NCI-H2107 treated with DMSO at 0.1 percent for 48 hours (cell line): ENCODE measurements at regions not wholly inside any gene's neighbourhood (a gene's known extent, or its start where the extent isn't known, plus 50 kb on each side); places are given as distances from the start of the nearest gene placed in this dataset.

Experiments
- DNase-seq: peaks from one replicate; lab custom pipeline; 2025; ENCODE audit not compliant: unreplicated experiment; lab: John Stamatoyannopoulos, UW

DNA sequence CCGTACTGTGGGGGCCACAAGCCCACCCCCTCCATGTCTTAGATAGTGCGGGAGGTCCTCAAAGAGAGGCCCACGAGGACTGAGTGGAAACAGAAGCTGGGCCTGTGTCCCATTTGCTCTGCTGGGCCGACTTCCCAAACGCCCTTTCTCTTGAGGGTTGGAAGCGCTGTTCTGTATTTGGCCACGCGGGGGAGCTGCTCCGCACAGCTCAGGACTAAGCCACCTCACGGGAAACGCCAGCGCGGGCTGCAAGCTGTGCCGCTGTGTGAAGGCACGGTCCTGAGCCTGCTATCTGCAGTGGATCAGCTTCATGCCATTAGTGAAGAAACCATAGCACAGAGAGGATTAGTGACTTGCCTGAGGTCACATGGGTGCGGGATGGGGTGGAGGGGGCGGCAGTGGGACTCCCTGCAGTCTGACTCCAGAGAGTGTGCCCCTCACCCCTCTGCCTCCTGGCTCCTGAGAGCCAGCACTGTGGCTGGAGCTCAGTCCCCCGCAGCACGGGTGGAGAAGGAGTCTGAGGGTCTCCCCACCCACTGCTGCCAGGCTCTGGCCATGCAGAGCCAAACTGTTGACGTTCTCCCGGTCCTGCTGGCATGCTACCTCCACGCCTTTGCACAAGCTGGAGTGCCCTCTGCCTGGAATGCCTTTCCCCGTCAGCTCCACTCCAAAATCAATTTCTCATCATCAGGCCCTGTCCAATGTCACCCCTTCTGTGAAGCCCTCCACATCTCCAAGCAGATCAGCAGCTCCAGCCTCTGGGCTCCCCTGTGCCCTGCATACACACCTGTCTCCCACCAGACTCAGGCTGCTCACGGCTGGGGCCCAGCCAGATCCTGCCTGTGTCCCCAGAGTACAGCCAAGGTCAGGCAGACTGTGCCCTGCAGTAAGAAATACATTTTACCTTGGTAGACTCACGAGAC lies 51.5 kb upstream of the LRRC32 start:
- DNase-seq, result peak; percentile 41

DNA sequence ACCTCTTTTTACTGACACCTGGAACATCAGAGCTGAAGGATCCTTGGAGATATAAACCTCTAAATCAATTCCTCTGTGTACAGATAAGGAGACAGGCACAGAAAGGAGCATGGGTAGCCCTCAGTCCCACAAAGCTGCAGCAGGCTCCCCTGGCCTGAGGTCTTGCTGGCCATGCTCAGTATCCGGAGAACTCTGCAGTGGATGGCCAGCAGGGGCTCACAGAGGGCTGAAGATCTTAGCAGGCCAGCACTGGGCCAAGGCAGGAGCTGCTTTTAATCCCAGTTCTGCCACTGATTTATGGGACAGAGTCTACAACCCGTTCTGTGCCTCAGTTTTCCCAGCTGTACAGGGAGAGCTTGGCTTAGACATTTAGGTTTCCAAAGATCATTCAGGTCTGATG lies 52.6 kb upstream of the LRRC32 start:
- DNase-seq, result no peak

DNA sequence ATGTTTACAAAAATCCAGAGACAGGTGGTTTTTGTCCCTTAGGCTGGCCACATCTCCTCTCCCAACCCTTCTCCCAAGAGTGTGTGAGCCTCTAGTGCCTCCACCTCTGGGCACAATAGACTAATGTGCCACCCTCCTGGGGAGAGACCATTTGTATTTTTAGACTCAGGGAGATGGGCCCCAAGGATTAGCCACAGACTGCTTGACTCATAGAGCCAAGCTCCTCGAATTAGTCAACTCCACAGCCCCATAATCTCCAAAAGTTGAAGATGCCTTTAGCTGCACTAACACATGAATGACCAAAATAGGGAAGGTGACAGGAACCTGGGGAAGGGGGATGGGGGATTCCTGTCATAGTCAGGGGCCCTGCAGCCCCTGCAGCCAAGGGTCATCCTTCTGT lies 53.0 kb upstream of the LRRC32 start:
- no peak for DNase-seq

DNA sequence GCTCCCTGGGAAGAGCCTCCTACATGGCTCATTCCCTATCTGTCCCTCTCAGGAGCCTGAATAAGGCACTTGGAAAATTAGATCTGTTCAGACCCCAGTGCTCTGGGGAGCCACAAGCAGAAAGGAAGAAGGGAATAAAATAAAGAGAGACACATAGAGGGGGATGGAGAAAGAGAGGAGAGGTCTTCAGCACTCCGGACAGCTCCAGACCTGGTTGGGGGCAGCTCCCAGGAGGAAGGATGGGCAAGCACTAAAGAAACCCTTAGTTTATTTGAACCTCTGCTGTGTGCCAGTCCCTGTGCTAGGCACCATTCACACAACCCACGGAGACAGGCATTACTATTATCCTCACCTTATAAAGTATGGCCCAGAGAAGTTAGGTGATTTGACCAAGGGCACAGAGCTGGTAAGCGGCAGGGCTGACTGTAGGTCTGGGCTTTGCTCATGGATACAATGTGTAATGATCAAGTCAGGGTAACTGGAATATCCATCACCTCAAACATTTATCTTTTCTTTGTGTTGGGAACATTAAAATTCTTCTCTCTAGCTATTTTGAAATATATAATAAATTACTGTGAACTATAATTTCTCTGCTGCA lies 53.7 kb upstream of the LRRC32 start:
- DNase-seq, result no peak

DNA sequence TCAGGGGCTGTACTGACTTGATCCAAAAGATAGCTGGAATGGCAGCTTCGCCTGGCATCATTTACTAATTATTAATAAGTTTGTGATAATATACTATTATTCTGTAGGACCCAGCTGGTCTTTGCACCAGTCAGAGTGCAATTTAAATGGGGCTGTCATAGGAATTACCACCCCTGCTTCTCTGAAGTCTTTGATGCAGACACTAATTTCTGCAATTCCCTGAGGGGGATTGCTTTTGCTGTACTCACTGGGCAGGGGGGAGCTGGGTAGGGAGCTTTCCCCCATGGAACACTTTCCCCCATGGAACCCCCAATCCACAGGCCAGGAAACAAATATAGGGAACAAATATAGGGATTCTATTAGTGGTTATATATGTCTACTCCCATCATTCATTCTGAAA lies 54.9 kb upstream of the TSKU start:
- DNase-seq, result no peak

DNA sequence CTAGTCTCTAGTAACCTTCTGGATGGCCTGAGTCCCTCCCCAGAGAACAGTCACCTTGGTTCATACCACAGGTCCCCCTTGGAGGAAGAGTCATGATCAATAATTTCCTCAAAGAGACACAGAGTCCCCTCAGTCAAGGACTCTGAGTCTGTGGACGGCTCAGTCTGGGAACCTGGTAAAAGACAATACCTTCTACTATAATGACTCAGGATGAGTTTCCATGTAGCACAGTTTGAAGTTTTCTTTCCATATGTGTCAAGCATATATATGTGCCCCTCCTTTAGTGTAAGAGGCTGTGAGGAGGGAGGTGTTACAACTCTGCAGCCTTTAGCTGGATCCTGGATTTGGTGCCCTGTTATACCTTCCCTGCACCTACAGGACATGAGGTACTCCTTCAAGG lies 54.4 kb upstream of the TSKU start:
- DNase-seq, result no peak

DNA sequence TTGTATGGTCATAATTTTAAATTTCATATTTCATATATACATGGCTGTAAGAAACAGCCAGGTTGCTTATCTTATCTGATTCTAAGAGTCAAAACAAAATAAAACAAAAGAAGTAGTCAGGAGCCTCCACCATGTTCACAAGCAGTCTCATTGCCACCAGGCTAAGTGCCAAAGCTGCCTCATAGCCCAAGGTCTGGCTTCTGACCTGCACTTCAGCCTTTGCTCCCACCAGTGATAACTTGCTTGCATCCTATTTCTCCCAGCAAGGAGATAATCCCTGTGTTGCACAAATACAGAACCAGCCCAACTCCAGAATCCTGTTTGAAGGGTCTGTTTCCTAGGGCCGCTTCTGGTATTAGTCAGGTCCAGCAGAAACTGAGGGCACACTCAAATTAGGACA lies 53.9 kb upstream of the TSKU start:
- no peak for DNase-seq

DNA sequence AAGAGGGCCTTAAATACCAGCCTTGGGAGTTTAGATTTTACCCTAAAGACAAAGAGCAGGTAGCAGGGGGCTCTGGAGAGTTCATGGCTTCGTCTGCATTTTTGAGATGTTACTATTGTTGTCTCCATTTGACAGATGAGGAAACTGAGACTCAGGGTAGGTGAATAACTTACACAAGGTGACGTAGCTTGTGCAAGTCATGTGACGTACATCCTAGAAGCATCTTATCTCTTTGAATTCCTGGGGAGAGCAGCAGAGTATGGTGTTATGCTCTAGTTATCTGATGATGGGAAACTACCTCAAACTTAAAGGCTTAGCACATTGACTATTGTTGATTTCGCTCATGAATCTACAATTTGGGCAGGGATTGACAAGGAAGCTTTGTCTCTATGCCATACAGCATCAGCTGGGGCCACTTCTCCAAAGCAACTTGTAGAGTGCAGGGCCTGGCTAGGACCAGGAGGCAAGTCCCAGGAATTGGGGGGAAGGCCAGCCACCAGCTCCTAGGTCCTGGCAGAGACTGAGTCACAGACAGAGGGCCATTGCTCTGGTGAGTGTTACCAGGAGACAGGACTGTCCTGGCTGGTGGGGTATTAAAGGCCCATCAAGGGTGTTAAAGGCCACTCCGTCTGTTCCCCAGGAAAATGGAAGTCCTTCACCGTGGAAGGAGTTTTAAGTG lies 52.1 kb upstream of the TSKU start:
- no peak for DNase-seq

DNA sequence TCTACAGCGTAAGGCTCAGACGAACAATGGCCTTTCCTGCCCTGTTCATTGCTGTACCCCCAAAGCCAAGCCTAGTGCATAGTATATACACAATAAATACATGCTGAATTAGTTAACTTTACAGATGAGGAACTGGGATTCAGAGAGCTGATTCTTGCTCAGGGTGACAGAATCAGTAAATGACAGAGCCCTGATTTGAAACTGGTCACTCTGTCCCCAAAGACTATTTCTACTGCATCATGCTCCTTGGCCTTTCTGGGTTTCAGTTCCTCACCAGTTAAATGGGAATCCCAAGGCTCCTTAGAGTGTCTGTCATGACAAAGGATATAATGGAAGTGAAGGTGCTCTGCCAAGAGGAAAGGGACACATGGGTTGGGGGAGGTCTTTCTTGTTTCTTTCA lies 50.5 kb upstream of the TSKU start:
- no peak for DNase-seq
